HUES48 (cell line): ENCODE measurements at regions not wholly inside any gene's neighbourhood (a gene's known extent, or its start where the extent isn't known, plus 50 kb on each side); places are given as distances from the start of the nearest gene placed in this dataset.
"Not testable (repeated sequence)": the region's sequence is repeated elsewhere in the genome, so short reads cannot be mapped to it uniquely, and the experiment has no call there.

Experiments used
- H3K27ac ChIP-seq: one replicate; pipeline ENCODE4 v1.7.0; 2013; ENCODE audit warnings: low read depth, low read length, inconsistent platforms
- H3K27me3 ChIP-seq: 2 replicates; pipeline ENCODE4 v1.6.1; 2013; ENCODE audit warnings: mild to moderate bottlenecking, low read length; ENCODE audit not compliant: control insufficient read depth, insufficient read depth
- H3K36me3 ChIP-seq: 2 replicates; pipeline ENCODE4 v1.6.1; 2013; ENCODE audit warnings: low read length; ENCODE audit not compliant: control insufficient read depth, insufficient read depth
- H3K4me1 ChIP-seq: 2 replicates; pipeline ENCODE4 v1.6.1; 2013; ENCODE audit warnings: mild to moderate bottlenecking, low read length; ENCODE audit not compliant: control insufficient read depth, insufficient read depth
- H3K4me3 ChIP-seq: 2 replicates; pipeline ENCODE4 v1.5.1; 2013; ENCODE audit warnings: mild to moderate bottlenecking, low read depth, low read length
- H3K9ac ChIP-seq: 2 replicates; pipeline ENCODE4 v1.6.1; 2013; ENCODE audit warnings: mild to moderate bottlenecking, low read depth, low read length, moderate library complexity
- H3K9me3 ChIP-seq: 2 replicates; pipeline ENCODE4 v1.6.1; 2013; ENCODE audit warnings: low read length; ENCODE audit not compliant: control insufficient read depth, insufficient read depth

- H3K4me3 ChIP-seq = no peak overlapping the region
- H3K4me1 ChIP-seq = peaks cover 4% of the 10 kb centered on the region; the same call in 1 of the 2 replicates
- H3K36me3 ChIP-seq = no peaks in the 10 kb centered on the region
- no peaks in the 10 kb centered on the region for H3K9me3 ChIP-seq
- H3K27ac ChIP-seq = no peak overlapping the region
- H3K9ac ChIP-seq = no peak overlapping the region
- no peaks in the 10 kb centered on the region for H3K27me3 ChIP-seq
Measured at GRCh38 chr2:37794717-37795116, 123.3 kb upstream of the CDC42EP3 start.

- no peak overlapping the region for H3K27ac ChIP-seq
- no peaks in the 10 kb centered on the region for H3K9me3 ChIP-seq
- H3K36me3 ChIP-seq = no peaks in the 10 kb centered on the region
- H3K9ac ChIP-seq = no peak overlapping the region
- H3K4me1 ChIP-seq = peaks cover 4% of the 10 kb centered on the region; the same call in 1 of the 2 replicates
- no peak overlapping the region for H3K4me3 ChIP-seq
- no peaks in the 10 kb centered on the region for H3K27me3 ChIP-seq
Measured at GRCh38 chr2:37795456-37795855, 124.0 kb upstream of the CDC42EP3 start.

- no peak overlapping the region for H3K4me3 ChIP-seq
- peaks cover 4% of the 10 kb centered on the region; the same call in 1 of the 2 replicates for H3K4me1 ChIP-seq
- H3K36me3 ChIP-seq = no peaks in the 10 kb centered on the region
- H3K9ac ChIP-seq = no peak overlapping the region
- peak overlapping the region; percentile 47 for H3K27ac ChIP-seq
- no peaks in the 10 kb centered on the region for H3K27me3 ChIP-seq
- H3K9me3 ChIP-seq = no peaks in the 10 kb centered on the region
Measured at GRCh38 chr2:37795938-37796337, 124.5 kb upstream of the CDC42EP3 start.

GRCh38 chr2:37796481-37796880 lies 125.0 kb upstream of the CDC42EP3 start:
- Histone ChIP-seq H3K9ac (no peak overlapping the region), H3K27me3 (no peaks in the 10 kb centered on the region), H3K4me3 (no peak overlapping the region), H3K9me3 (no peaks in the 10 kb centered on the region), H3K27ac (no peak overlapping the region), H3K4me1 (peaks cover 4% of the 10 kb centered on the region; the same call in 1 of the 2 replicates), H3K36me3 (no peaks in the 10 kb centered on the region)

GRCh38 chr2:37797081-37797480 lies 125.6 kb upstream of the CDC42EP3 start:
- H3K9me3 ChIP-seq = no peaks in the 10 kb centered on the region
- H3K4me1 ChIP-seq = peaks cover 5% of the 10 kb centered on the region
- H3K4me3 ChIP-seq = no peak overlapping the region
- H3K36me3 ChIP-seq = no peaks in the 10 kb centered on the region
- H3K27ac ChIP-seq = no peak overlapping the region
- H3K9ac ChIP-seq = no peak overlapping the region
- no peaks in the 10 kb centered on the region for H3K27me3 ChIP-seq

- peaks cover 15% of the 10 kb centered on the region for H3K4me1 ChIP-seq
- no peaks in the 10 kb centered on the region for H3K27me3 ChIP-seq
- no peaks in the 10 kb centered on the region for H3K9me3 ChIP-seq
- H3K4me3 ChIP-seq = no peak overlapping the region
- no peak overlapping the region for H3K27ac ChIP-seq
- no peak overlapping the region for H3K9ac ChIP-seq
- H3K36me3 ChIP-seq = no peaks in the 10 kb centered on the region
Measured at GRCh38 chr2:37798315-37799005, 126.6 kb upstream of the RMDN2 start.

- Histone ChIP-seq H3K9ac (no peak overlapping the region), H3K4me1 (peaks cover 15% of the 10 kb centered on the region)
Measured at GRCh38 chr2:37800176-37800858, 124.8 kb upstream of the RMDN2 start.

GRCh38 chr2:37802211-37802752 lies 122.8 kb upstream of the RMDN2 start:
- H3K27ac ChIP-seq = peak overlapping the region; percentile 66
- no peaks in the 10 kb centered on the region for H3K36me3 ChIP-seq
- peaks cover 2% of the 10 kb centered on the region; the same call in 1 of the 2 replicates for H3K9me3 ChIP-seq
- no peak overlapping the region for H3K9ac ChIP-seq
- peaks cover 12% of the 10 kb centered on the region for H3K4me1 ChIP-seq
- H3K4me3 ChIP-seq = no peak overlapping the region
- H3K27me3 ChIP-seq = no peaks in the 10 kb centered on the region

More at GRCh38 chr2:37800176-37800858, 124.8 kb upstream of the RMDN2 start:
- H3K27ac ChIP-seq = no peak overlapping the region
- H3K36me3 ChIP-seq = no peaks in the 10 kb centered on the region
- no peaks in the 10 kb centered on the region for H3K9me3 ChIP-seq
- H3K4me3 ChIP-seq = no peak overlapping the region
- H3K27me3 ChIP-seq = no peaks in the 10 kb centered on the region

- no peak overlapping the region for H3K9ac ChIP-seq
- no peaks in the 10 kb centered on the region for H3K27me3 ChIP-seq
- peaks cover 12% of the 10 kb centered on the region for H3K4me1 ChIP-seq
- H3K36me3 ChIP-seq = no peaks in the 10 kb centered on the region
- no peak overlapping the region for H3K4me3 ChIP-seq
- H3K27ac ChIP-seq = peak overlapping the region; percentile 66
- H3K9me3 ChIP-seq = peaks cover 4% of the 10 kb centered on the region; the same call in 1 of the 2 replicates
Measured at GRCh38 chr2:37802899-37803379, 122.1 kb upstream of the RMDN2 start.

- H3K9me3 ChIP-seq, H3K9ac ChIP-seq, H3K27ac ChIP-seq, H3K36me3 ChIP-seq, H3K27me3 ChIP-seq, H3K4me3 ChIP-seq: not testable (repeated sequence)
- H3K4me1 ChIP-seq = peaks cover 12% of the 10 kb centered on the region
Measured at GRCh38 chr2:37806004-37806403, 119.1 kb upstream of the RMDN2 start.

GRCh38 chr2:37809525-37809924 lies 115.6 kb upstream of the RMDN2 start:
- H3K4me1 ChIP-seq = no peaks in the 10 kb centered on the region
- peaks cover 8% of the 10 kb centered on the region for H3K9me3 ChIP-seq
- no peaks in the 10 kb centered on the region for H3K36me3 ChIP-seq
- no peak overlapping the region for H3K27ac ChIP-seq
- H3K9ac ChIP-seq = no peak overlapping the region
- H3K27me3 ChIP-seq = no peaks in the 10 kb centered on the region
- H3K4me3 ChIP-seq = no peak overlapping the region
